Subcutaneous abdominal adipose tissue (tissue), 5 donors: ENCODE measurements at regions not wholly inside any gene's neighbourhood (a gene's known extent, or its start where the extent isn't known, plus 50 kb on each side); places are given as distances from the start of the nearest gene placed in this dataset.
A peak's percentile ranks its signal among the peaks of the same experiment; 100 is the strongest.

Source experiments
- H3K27ac ChIP-seq: one replicate; pipeline ENCODE4 v1.7.0; 2013; ENCODE audit warnings: low read depth, mild to moderate bottlenecking, inconsistent platforms, low read length, moderate library complexity
- H3K27me3 ChIP-seq, 5 donors: one replicate each; pipeline ENCODE4 v1.7.0; 2013; ENCODE audit warnings: low read length in 5 of 5, inconsistent platforms in 1 of 5; ENCODE audit not compliant: control insufficient read depth in 5 of 5, insufficient read depth in 4 of 5
- H3K36me3 ChIP-seq, 5 donors: one replicate each; pipeline ENCODE4 v1.7.0; 2013; ENCODE audit warnings: low read length in 5 of 5; ENCODE audit not compliant: control insufficient read depth in 5 of 5, insufficient read depth in 5 of 5
- H3K4me1 ChIP-seq, 5 donors: one replicate each; pipeline ENCODE4 v1.7.0; 2013; ENCODE audit warnings: low read length in 5 of 5, mild to moderate bottlenecking in 3 of 5, moderate library complexity in 1 of 5; ENCODE audit not compliant: control insufficient read depth in 5 of 5, insufficient read depth in 5 of 5
- H3K4me3 ChIP-seq, 5 donors: one replicate each; pipeline ENCODE4 v1.7.0; 2013; ENCODE audit warnings: low read length in 5 of 5, low read depth in 1 of 5
- H3K9ac ChIP-seq, 5 donors: one replicate each; pipeline ENCODE4 v1.7.0; 2013; ENCODE audit warnings: low read length in 5 of 5, mild to moderate bottlenecking in 4 of 5, moderate library complexity in 3 of 5
- H3K9me3 ChIP-seq, 5 donors: one replicate each; pipeline ENCODE4 v1.7.0; 2013; ENCODE audit warnings: low read length in 5 of 5; ENCODE audit not compliant: control insufficient read depth in 5 of 5
- donor health status: healthy.
- donor health status: healthy.
- donor health status: healthy.
- donor health status: healthy.
- donor health status: healthy.

DNA sequence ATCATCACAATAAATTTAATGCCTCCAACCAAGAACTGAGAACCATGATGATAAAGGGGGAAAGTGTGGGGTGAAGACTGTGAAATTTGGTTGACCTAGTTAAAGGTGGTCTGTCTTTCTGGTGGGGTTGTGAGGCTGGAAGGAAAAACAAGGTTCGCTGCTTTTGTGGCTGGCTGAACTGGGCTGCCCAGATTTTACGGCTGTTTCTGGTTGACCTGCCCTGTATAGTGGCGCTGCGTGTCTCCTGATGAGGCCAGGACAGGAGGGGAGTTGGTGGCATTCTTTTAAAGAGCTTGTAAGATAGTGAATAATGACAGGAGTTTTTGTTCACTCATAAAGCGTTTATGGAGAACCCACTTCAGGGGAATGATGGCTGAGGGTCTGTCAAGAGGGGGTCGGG lies 101.8 kb downstream of the CYP26A1 start:
- H3K36me3 ChIP-seq: no peaks in the 10 kb centered on the region

DNA sequence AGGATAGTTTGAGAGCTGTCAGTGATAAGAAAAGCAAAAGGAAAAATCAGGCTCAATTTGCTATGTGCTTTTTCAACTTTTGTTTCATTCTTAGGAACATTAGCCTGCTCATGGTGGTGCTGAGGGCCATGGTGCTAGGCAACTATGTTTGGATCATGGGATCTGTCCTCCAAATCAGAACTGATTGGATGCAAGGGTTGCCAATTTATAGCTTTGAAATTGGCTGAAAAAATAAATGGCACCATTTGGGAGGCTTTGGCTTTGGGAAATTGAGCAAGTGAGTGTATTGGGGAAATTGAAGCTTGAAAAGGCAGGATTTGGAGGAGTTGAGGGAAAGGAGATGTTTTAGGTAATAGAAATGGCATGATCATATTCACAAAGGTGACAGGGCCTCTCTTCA lies 103.8 kb downstream of the CYP26A1 start:
- Histone ChIP-seq H3K27ac (no peak overlapping the region), H3K27me3 (no peaks in the 10 kb centered on the region), H3K9ac (no peak overlapping the region), H3K9me3 (no peaks in the 10 kb centered on the region), H3K4me1 (peaks cover 0 to 25% (median 12%) of the 10 kb centered on the region in 5 donors), H3K36me3 (no peaks in the 10 kb centered on the region), H3K4me3 (no peak overlapping the region)

More for the DNA sequence above, 101.8 kb downstream of the CYP26A1 start:
- Histone ChIP-seq H3K4me3 (no peak overlapping the region), H3K9ac (no peak overlapping the region), H3K27ac (no peak overlapping the region), H3K27me3 (no peaks in the 10 kb centered on the region), H3K9me3 (peaks cover 0 to 3% (median under 1%) of the 10 kb centered on the region in 5 donors), H3K4me1 (peaks cover 0 to 5% (median 2%) of the 10 kb centered on the region in 5 donors)

DNA sequence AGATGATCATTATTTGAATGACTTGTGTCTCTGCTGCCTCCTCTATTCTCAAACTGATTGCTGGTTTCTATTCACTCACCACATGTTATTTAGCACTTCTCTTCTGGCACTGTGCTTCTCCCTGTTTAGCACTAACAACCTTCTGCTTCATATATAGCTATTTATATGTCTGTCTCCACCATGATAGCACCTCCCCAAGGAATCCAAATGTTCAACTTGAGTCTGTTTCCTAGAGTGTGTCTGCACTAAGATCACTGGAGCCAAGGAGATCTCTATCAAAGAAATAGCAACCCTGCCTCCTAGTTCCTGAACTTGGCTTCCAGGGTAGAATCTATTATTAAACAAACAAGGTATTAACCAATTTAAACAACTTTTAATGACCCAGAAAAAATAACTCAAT lies 104.5 kb downstream of the CYP26A1 start:
- Histone ChIP-seq H3K27me3 (no peaks in the 10 kb centered on the region), H3K9me3 (no peaks in the 10 kb centered on the region), H3K36me3 (no peaks in the 10 kb centered on the region), H3K4me3 (no peak overlapping the region), H3K27ac (no peak overlapping the region), H3K4me1 (peaks cover 0 to 26% (median 12%) of the 10 kb centered on the region in 5 donors), H3K9ac (no peak overlapping the region)

- peaks cover 0 to 26% (median 12%) of the 10 kb centered on the region in 5 donors for H3K4me1 ChIP-seq
- H3K36me3 ChIP-seq: no peaks in the 10 kb centered on the region
- peak overlapping the region in 2 of 5 donors; percentile 6 to 12 for H3K4me3 ChIP-seq
- H3K9ac ChIP-seq: peak overlapping the region in 3 of 5 donors; percentile 8 to 48 (median 44)
- peak overlapping the region; percentile 59 for H3K27ac ChIP-seq
- no peaks in the 10 kb centered on the region for H3K27me3 ChIP-seq
- H3K9me3 ChIP-seq: no peaks in the 10 kb centered on the region
Observed at GRCh38 chr10:93180482-93180931, 106.8 kb downstream of the CYP26A1 start.

- no peaks in the 10 kb centered on the region for H3K36me3 ChIP-seq
- peaks cover 0 to 26% (median 12%) of the 10 kb centered on the region in 5 donors for H3K4me1 ChIP-seq
- H3K27me3 ChIP-seq: no peaks in the 10 kb centered on the region
- no peak overlapping the region for H3K4me3 ChIP-seq
- H3K9ac ChIP-seq: peak overlapping the region in 1 of 5 donors; percentile 52
- no peaks in the 10 kb centered on the region for H3K9me3 ChIP-seq
- peak overlapping the region; percentile 59 for H3K27ac ChIP-seq
Observed at GRCh38 chr10:93181271-93182048, 107.8 kb downstream of the CYP26A1 start.

- Histone ChIP-seq H3K36me3 (no peaks in the 10 kb centered on the region), H3K4me1 (peaks cover 0 to 26% (median 12%) of the 10 kb centered on the region in 5 donors), H3K9me3 (no peaks in the 10 kb centered on the region), H3K9ac (no peak overlapping the region), H3K27ac (peak overlapping the region; percentile 59), H3K27me3 (no peaks in the 10 kb centered on the region), H3K4me3 (no peak overlapping the region)
Observed at GRCh38 chr10:93182049-93182327, 108.3 kb downstream of the CYP26A1 start.

DNA sequence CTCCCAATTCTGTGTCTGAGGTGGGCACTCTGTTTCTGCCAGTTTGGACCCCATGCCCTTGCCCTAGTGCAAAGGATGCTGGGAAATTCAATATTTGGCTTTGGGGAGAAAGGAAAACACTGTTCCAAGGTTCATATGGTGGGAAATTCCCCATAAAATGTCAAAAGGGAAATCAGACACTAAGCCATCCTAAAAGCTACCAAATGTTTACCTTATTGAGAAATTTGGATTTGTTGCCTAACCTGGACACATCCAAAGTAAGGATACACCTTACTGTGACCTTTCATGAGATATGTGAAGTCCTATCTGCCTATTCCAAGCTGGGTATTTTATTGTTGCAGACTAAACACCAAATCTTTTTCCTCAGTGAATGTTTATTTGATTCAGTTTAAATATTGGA lies 109.1 kb downstream of the CYP26A1 start:
- no peaks in the 10 kb centered on the region for H3K27me3 ChIP-seq
- H3K4me1 ChIP-seq: peaks cover 0 to 27% (median 12%) of the 10 kb centered on the region in 5 donors
- H3K27ac ChIP-seq: no peak overlapping the region
- H3K36me3 ChIP-seq: no peaks in the 10 kb centered on the region
- H3K9ac ChIP-seq: no peak overlapping the region
- no peaks in the 10 kb centered on the region for H3K9me3 ChIP-seq
- H3K4me3 ChIP-seq: no peak overlapping the region

DNA sequence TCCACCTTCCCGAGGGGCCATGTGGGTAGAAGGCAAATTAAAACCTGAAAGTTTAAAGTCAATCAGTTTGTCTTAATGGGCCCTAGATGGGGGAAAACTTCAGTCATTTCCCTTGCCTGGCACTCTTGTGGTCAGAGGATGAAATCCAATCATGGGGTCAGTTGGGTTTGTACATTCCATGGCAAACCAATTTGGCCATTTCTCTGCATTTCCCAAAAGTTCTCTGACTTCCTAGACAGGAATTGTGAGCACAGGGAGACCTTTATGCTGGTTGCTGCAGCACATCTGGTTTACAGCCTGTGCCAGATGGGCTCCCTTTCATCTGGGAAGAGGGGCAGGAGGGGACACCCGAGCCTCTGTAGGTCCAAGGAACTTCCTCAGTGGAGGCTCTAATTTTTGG lies 113.0 kb downstream of the CYP26A1 start:
- H3K27me3 ChIP-seq: no peaks in the 10 kb centered on the region

DNA sequence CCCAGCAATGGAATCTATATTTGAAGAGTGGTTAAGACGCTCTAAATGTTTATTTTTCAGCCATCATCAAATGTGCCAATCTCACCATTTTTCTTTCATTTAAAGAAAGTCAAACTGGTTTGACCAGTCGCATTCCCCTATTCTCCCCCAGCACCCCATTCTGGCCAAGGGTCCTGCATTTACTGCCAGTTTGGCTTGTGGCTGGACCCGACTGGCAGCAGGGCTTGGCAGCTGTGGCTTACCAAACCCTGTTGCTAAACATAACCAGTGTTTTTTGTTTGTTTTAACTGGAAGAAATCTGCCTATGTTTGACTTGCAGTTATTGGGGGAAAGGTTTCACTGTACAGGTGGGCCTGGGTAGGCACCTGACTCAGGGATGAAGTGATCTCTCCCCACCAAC lies 116.3 kb downstream of the CYP26A1 start:
- peaks cover 0 to 17% (median 4%) of the 10 kb centered on the region in 5 donors for H3K4me1 ChIP-seq
- H3K27me3 ChIP-seq: no peaks in the 10 kb centered on the region
- H3K9ac ChIP-seq: no peak overlapping the region
- no peaks in the 10 kb centered on the region for H3K9me3 ChIP-seq
- no peak overlapping the region for H3K27ac ChIP-seq
- H3K4me3 ChIP-seq: no peak overlapping the region
- H3K36me3 ChIP-seq: no peaks in the 10 kb centered on the region

More for the DNA sequence above, 113.0 kb downstream of the CYP26A1 start:
- Histone ChIP-seq H3K36me3 (no peaks in the 10 kb centered on the region), H3K27ac (no peak overlapping the region), H3K9me3 (no peaks in the 10 kb centered on the region), H3K4me1 (peaks cover 0 to 20% (median 7%) of the 10 kb centered on the region in 5 donors), H3K4me3 (no peak overlapping the region), H3K9ac (no peak overlapping the region)

- H3K36me3 ChIP-seq: no peaks in the 10 kb centered on the region
- H3K27ac ChIP-seq: no peak overlapping the region
- H3K4me1 ChIP-seq: peaks cover 0 to 17% (median 4%) of the 10 kb centered on the region in 5 donors
- no peaks in the 10 kb centered on the region for H3K27me3 ChIP-seq
- H3K4me3 ChIP-seq: no peak overlapping the region
- H3K9me3 ChIP-seq: no peaks in the 10 kb centered on the region
- H3K9ac ChIP-seq: no peak overlapping the region
Observed at GRCh38 chr10:93190372-93190771, 116.7 kb downstream of the CYP26A1 start.
